Peyer's patch (tissue), 4 donors: ENCODE measurements at regions not wholly inside any gene's neighbourhood (a gene's known extent, or its start where the extent isn't known, plus 50 kb on each side); places are given as distances from the start of the nearest gene placed in this dataset.

Experiments used
- DNase-seq, 3 donors: peaks; one replicate each; pipeline ENCODE4 v3.0.0-alpha.2; 2017 to 2019
- H3K27ac ChIP-seq, 4 donors: fragments of 200-600 bp; sonication (generic); one replicate each; pipeline ENCODE4 v1.5.1; 2016 to 2019
- H3K27me3 ChIP-seq, 2 donors: fragments of 200-600 bp; sonication (generic); one replicate each; pipeline ENCODE4 v1.5.1; 2019
- H3K36me3 ChIP-seq, 3 donors: fragments of 200-600 bp; sonication (generic); one replicate each; pipeline ENCODE4 v1.5.1; 2016 to 2019
- H3K4me1 ChIP-seq, 4 donors: fragments of 200-600 bp; sonication (generic); one replicate each; pipeline ENCODE4 v1.5.1; 2016 to 2019
- H3K4me3 ChIP-seq, 4 donors: fragments of 200-600 bp; sonication (generic); 1 replicate in 3 of 4; 2 replicates in 1 of 4; pipeline ENCODE4 v1.5.1; 2016 to 2019; ENCODE audit warnings: mild to moderate bottlenecking in 1 of 4
- H3K9me3 ChIP-seq, 4 donors: fragments of 200-600 bp; sonication (generic); one replicate each; pipeline ENCODE4 v1.5.1; 2016 to 2019; ENCODE audit warnings: mild to moderate bottlenecking in 1 of 4
- POLR2A ChIP-seq, 2 donors: fragments of 450-650 bp; IDR thresholded peaks; one replicate each; pipeline ENCODE4 v1.5.1; 2017; ENCODE audit warnings: antibody characterized with exemption in 2 of 2, mild to moderate bottlenecking in 2 of 2, moderate library complexity in 2 of 2
- TF ChIP-seq, protein P1 (sequence below), 6 experiments: fragments of 450-650 bp in 4 of 6; fragments of 200-600 bp in 2 of 6; sonication (generic) in 1 of 6; IDR thresholded peaks; one replicate each; pipeline ENCODE4 v1.5.1; 2017 to 2019; ENCODE audit warnings: antibody characterized with exemption in 6 of 6, mild to moderate bottlenecking in 3 of 6, moderate library complexity in 1 of 6

DNA sequence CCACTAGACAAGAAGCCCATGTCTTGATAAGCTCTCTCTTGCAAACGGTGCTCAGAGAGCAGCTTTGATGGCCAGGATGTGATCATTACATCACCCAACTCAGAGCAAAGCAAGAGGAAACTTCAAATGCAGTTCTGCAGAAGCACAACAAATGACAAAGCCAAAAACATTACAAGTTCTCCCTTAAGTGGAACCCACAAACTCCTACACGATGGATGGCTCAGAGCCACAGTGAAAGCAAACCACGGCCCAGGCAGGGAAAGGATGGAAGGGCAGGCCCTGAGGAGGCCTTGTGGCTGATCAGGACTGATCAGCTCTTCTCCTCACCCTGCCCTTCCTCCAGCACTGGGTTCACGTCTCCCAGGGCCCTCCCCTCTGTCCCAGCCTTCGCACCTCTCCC, 326.4 kb downstream of the EIPR1 start:
- DNase-seq, result no peak
- H3K27me3 ChIP-seq, result no peaks in the 10 kb centered on the region
- no peak overlapping the region for H3K27ac ChIP-seq
- H3K36me3 ChIP-seq, result no peaks in the 10 kb centered on the region
- H3K4me1 ChIP-seq, result no peaks in the 10 kb centered on the region
- no peak overlapping the region for H3K4me3 ChIP-seq
- TF ChIP-seq, protein P1, sequence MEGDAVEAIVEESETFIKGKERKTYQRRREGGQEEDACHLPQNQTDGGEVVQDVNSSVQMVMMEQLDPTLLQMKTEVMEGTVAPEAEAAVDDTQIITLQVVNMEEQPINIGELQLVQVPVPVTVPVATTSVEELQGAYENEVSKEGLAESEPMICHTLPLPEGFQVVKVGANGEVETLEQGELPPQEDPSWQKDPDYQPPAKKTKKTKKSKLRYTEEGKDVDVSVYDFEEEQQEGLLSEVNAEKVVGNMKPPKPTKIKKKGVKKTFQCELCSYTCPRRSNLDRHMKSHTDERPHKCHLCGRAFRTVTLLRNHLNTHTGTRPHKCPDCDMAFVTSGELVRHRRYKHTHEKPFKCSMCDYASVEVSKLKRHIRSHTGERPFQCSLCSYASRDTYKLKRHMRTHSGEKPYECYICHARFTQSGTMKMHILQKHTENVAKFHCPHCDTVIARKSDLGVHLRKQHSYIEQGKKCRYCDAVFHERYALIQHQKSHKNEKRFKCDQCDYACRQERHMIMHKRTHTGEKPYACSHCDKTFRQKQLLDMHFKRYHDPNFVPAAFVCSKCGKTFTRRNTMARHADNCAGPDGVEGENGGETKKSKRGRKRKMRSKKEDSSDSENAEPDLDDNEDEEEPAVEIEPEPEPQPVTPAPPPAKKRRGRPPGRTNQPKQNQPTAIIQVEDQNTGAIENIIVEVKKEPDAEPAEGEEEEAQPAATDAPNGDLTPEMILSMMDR (IDR thresholded peaks at IDR 0.05), result no peak
- TF ChIP-seq POLR2A (IDR thresholded peaks at IDR 0.05), result no peak
- H3K9me3 ChIP-seq, result no peaks in the 10 kb centered on the region

DNA sequence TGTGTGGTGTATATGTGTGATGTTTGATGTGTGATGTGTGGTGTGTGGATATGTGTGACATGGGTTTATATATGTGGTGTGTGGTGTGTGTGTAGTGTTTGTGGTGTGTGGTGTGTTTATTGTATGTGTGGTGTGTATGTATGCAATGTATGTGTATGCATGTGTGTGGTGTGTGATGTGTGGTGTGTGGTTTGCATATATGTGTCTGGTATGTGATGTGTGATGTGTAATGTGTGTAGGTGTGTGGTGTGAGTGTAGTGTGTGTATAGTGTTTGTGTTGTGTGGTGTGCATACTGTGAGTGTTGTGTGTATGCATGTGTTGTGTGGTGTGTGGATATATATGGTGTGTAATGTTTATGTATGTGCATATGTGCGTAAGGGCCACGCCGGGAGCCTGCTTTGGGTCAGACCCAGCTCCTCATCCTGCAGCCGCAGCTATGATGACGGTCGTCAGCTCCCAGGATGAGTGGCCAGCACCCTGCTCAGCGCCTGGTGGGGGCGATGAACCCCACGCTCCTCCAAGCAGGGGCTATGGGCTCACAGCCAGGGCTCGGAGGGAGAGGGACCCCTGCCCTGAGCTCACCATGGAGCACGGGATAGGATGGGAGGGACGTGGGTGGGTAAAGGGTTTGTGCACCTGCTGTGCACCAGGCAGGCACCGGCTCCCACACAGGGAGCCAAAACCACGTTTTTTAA, 331.3 kb downstream of the EIPR1 start:
- Histone ChIP-seq H3K4me1 (no peaks in the 10 kb centered on the region), H3K9me3 (no peaks in the 10 kb centered on the region), H3K27ac (no peak overlapping the region), H3K4me3 (no peak overlapping the region), H3K36me3 (no peaks in the 10 kb centered on the region), H3K27me3 (no peaks in the 10 kb centered on the region)
- TF ChIP-seq POLR2A (IDR thresholded peaks at IDR 0.05), result no peak
- TF ChIP-seq, protein P1 (IDR thresholded peaks at IDR 0.05), result no peak
- no peak for DNase-seq

DNA sequence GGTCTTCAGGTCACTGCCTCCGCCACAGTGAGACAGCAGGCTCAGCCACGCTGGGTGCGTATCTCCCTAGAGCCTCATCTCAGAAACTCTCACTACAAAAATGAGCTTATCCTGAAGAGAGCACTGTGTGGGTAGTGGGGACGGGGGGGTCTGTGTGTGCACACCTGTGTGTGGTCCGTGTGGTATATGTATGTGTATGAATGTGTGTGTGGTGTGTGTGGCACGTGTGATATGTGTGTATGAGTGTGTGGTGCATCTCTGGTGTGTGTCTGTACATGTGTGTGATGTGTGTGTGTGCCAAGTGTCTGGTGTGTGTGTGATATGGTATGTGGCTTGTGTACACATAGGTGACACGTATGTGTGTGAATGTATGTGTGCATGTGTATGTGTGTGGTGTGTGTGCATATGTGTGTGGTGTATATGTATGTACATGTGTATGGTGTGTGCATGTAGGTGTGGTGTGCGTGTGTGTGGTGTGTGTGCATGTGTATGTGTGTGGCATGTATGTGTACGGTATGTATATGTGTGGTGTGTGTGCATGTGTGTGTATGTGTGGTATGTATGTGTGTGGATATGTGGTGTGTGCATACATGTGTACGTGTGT, 332.2 kb downstream of the EIPR1 start:
- no peaks in the 10 kb centered on the region for H3K9me3 ChIP-seq
- no peak overlapping the region for H3K4me3 ChIP-seq
- no peak overlapping the region for H3K27ac ChIP-seq
- no peak for DNase-seq
- TF ChIP-seq POLR2A (IDR thresholded peaks at IDR 0.05), result no peak
- TF ChIP-seq, protein P1 (IDR thresholded peaks at IDR 0.05), result no peak
- no peaks in the 10 kb centered on the region for H3K36me3 ChIP-seq
- no peaks in the 10 kb centered on the region for H3K4me1 ChIP-seq
- H3K27me3 ChIP-seq, result no peaks in the 10 kb centered on the region

DNA sequence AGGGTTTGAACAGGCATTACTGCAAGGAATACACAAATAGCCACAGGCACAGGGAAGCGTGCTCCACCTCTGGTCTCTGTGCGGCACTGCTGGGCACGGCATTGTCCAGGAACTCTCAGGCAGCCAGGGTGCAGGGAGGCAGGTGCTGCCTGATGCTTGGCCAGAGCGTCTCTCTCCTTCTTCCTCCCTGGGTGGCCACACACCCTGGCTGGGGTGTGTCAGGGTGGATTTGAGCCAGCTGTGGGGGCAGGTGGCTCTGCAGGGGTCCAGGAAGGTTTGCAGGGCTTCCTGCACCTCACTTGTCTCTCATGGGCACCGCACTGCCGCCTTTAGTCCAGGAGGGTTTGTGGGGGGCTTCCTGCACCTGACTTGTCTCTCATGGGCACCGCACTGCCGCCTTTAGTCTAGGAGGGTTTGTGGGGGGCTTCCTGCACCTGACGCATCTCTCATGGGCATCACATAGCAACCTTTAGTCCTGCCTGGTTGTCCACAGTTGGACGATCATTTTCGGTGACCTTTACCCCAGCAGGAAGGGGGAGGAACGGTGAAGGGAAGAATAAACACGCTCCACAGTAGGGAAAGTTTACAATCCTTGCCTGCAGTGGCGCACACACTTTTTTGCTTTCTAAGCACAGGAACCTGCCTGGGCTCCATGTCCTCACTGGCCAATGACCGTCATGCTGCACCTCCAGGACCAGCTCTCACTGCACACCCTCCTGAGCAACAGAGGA, 332.9 kb downstream of the EIPR1 start:
- no peak overlapping the region for H3K4me3 ChIP-seq
- no peaks in the 10 kb centered on the region for H3K4me1 ChIP-seq
- no peaks in the 10 kb centered on the region for H3K9me3 ChIP-seq
- no peak overlapping the region for H3K27ac ChIP-seq
- no peaks in the 10 kb centered on the region for H3K36me3 ChIP-seq
- TF ChIP-seq POLR2A (IDR thresholded peaks at IDR 0.05), result no peak
- TF ChIP-seq, protein P1 (IDR thresholded peaks at IDR 0.05), result no peak
- DNase-seq, result no peak
- H3K27me3 ChIP-seq, result no peaks in the 10 kb centered on the region

DNA sequence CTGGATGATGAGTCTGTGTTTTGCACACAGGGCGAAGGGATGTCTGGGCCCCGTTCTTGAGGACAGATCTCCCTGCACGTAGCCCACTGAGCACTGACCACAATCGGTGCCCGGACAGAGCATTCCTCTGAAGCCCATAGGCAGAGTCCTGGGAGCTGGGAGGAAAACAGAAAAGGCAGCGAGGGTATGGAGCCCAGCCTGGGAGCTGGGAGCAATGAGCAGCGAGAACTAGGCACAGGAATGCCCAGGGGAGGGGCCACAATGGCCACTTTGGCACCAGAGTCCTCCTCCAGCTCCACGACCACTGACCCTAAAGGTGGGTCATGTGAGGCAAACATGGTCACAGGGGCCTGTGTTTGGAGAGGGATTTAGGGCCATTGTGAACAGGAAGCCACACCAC, 333.9 kb downstream of the EIPR1 start:
- Histone ChIP-seq H3K27ac (no peak overlapping the region), H3K36me3 (no peaks in the 10 kb centered on the region), H3K4me1 (no peaks in the 10 kb centered on the region), H3K4me3 (no peak overlapping the region), H3K9me3 (no peaks in the 10 kb centered on the region), H3K27me3 (no peaks in the 10 kb centered on the region)
- DNase-seq, result no peak
- TF ChIP-seq POLR2A (IDR thresholded peaks at IDR 0.05), result no peak
- TF ChIP-seq, protein P1 (IDR thresholded peaks at IDR 0.05), result no peak
